ENCODE measurements at regions not wholly inside any gene's neighbourhood (a gene's known extent, or its start where the extent isn't known, plus 50 kb on each side); places are given as distances from the start of the nearest gene placed in this dataset.

DNA sequence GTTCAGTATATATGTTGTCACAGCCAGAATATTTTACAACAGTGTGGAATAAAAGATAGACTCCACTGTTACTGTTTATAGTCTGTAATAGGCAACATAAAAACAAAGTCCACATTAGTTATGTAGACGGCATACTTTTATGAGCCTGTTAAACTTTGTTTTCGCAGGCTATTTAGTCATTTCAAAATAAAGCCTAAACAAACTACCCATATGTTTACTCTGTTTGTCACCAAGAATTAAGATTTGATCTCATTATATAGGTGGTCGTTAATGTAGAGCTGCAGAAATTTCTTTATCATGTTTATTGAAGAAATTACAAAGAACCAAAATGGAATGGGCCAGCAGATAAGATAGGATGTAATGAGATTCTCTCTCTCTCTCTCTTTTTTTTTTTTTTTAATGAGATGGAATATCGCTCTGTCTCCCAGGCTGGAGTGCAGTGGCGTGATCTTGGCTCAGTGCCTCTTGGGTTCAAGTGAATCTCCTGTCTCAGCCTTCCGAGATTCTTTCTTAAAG is 943.8 kb upstream of the SOX9 start:
- TF ChIP-seq, protein P1, sequence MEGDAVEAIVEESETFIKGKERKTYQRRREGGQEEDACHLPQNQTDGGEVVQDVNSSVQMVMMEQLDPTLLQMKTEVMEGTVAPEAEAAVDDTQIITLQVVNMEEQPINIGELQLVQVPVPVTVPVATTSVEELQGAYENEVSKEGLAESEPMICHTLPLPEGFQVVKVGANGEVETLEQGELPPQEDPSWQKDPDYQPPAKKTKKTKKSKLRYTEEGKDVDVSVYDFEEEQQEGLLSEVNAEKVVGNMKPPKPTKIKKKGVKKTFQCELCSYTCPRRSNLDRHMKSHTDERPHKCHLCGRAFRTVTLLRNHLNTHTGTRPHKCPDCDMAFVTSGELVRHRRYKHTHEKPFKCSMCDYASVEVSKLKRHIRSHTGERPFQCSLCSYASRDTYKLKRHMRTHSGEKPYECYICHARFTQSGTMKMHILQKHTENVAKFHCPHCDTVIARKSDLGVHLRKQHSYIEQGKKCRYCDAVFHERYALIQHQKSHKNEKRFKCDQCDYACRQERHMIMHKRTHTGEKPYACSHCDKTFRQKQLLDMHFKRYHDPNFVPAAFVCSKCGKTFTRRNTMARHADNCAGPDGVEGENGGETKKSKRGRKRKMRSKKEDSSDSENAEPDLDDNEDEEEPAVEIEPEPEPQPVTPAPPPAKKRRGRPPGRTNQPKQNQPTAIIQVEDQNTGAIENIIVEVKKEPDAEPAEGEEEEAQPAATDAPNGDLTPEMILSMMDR (IDR thresholded peaks at IDR 0.05; ENCODE audit: low read length) = no peak
- TF ChIP-seq EZH2 (IDR thresholded peaks at IDR 0.05; ENCODE audit: borderline replicate concordance, low read length) = no peak

Measured in OCI-LY1 (cell line).